ENCODE measurements at regions not wholly inside any gene's neighbourhood (a gene's known extent, or its start where the extent isn't known, plus 50 kb on each side); places are given as distances from the start of the nearest gene placed in this dataset.

GRCh38 chr15:39061952-39062464, 497.4 kb upstream of the RASGRP1 start:
- Mint-ChIP-seq H3K27ac (peak overlapping the region; percentile 9; the same call in 1 of the 2 replicates), H3K27me3 (ENCODE audit: low read depth) (peaks cover 62% of the 10 kb centered on the region), H3K4me1 (peaks cover 22% of the 10 kb centered on the region), H3K4me3 (no peak overlapping the region), H3K9me3 (no peaks in the 10 kb centered on the region), H3K36me3 (no peaks in the 10 kb centered on the region)
- ATAC-seq (peak; percentile 79), DNase-seq (ENCODE audit: low spot score) (no peak)
- POLR2A ChIA-PET: no interaction called here
- no peak for TF ChIP-seq USF2 (CRISPR knock-in tag; IDR thresholded peaks at IDR 0.05)
- no peak for TF ChIP-seq ATF2 (CRISPR knock-in tag; IDR thresholded peaks at IDR 0.05; ENCODE audit: borderline replicate concordance, low read depth)
- no peak for TF ChIP-seq PRDM15 (CRISPR knock-in tag; IDR thresholded peaks at IDR 0.05)
- no peak for TF ChIP-seq JAZF1 (CRISPR knock-in tag; IDR thresholded peaks at IDR 0.05)
- TF ChIP-seq MYBL2 (CRISPR knock-in tag; IDR thresholded peaks at IDR 0.05): no peak
- TF ChIP-seq SP1 (CRISPR knock-in tag; conservative IDR thresholded peaks at IDR 0.05): no peak
- TF ChIP-seq NFE2L1 (CRISPR knock-in tag; IDR thresholded peaks at IDR 0.05): no peak
- no peak for TF ChIP-seq ATF6 (CRISPR knock-in tag; IDR thresholded peaks at IDR 0.05)
- TF ChIP-seq RORB (CRISPR knock-in tag; IDR thresholded peaks at IDR 0.05): no peak
- TF ChIP-seq FOXK1 (CRISPR knock-in tag; IDR thresholded peaks at IDR 0.05): no peak
- no peak for TF ChIP-seq ZNF138 (CRISPR knock-in tag; conservative IDR thresholded peaks at IDR 0.05)
- no peak for TF ChIP-seq ATF1 (CRISPR knock-in tag; IDR thresholded peaks at IDR 0.05)
- TF ChIP-seq ZNF512 (CRISPR knock-in tag; IDR thresholded peaks at IDR 0.05; ENCODE audit: borderline replicate concordance): no peak
- no peak for TF ChIP-seq ERG (CRISPR knock-in tag; IDR thresholded peaks at IDR 0.05)
- no peak for TF ChIP-seq TEAD4 (CRISPR knock-in tag; IDR thresholded peaks at IDR 0.05)
- no peak for TF ChIP-seq FOXP4 (CRISPR knock-in tag; IDR thresholded peaks at IDR 0.05)
- TF ChIP-seq NR3C1 (CRISPR knock-in tag; conservative IDR thresholded peaks at IDR 0.05; ENCODE audit: low read depth): no peak
- no peak for TF ChIP-seq HMGXB4 (CRISPR knock-in tag; IDR thresholded peaks at IDR 0.05)
- CTCF ChIA-PET: no interaction called here
